ENCODE measurements at regions not wholly inside any gene's neighbourhood (a gene's known extent, or its start where the extent isn't known, plus 50 kb on each side); places are given as distances from the start of the nearest gene placed in this dataset.

GRCh38 chr16:9332574-9333148, 241.2 kb downstream of the HAPSTR1 start:
- Histone ChIP-seq H4K20me1 (ENCODE audit: insufficient read depth, low read length) (no peaks in the 10 kb centered on the region), H3K27ac (ENCODE audit: low read depth, low read length, poor library complexity, severe bottlenecking) (no peak overlapping the region), H3K4me2 (ENCODE audit: low read length) (no peak overlapping the region), H3K9ac (ENCODE audit: low read length) (no peak overlapping the region), H3K9me2 (ENCODE audit: low read depth, low read length) (no peaks in the 10 kb centered on the region), H3K36me3 (ENCODE audit: insufficient read depth, low read length) (no peaks in the 10 kb centered on the region), H3K79me2 (ENCODE audit: insufficient read depth, low read length) (no peaks in the 10 kb centered on the region), H3K4me1 (ENCODE audit: insufficient read depth, low read length, severe bottlenecking) (no peaks in the 10 kb centered on the region), H3K9me3 (ENCODE audit: low read length) (no peaks in the 10 kb centered on the region), H2AFZ (ENCODE audit: low read length) (no peak overlapping the region), H3K27me3 (ENCODE audit: insufficient read depth, low read length) (no peaks in the 10 kb centered on the region), H3F3A (ENCODE audit: insufficient read depth, low read length) (no peaks in the 10 kb centered on the region), H3K4me3 (ENCODE audit: low read depth, low read length, poor library complexity, severe bottlenecking) (no peak overlapping the region)
- TF ChIP-seq CTCF (IDR thresholded peaks at IDR 0.05; ENCODE audit: low read length) (no peak), EZH2 (IDR thresholded peaks at IDR 0.05; ENCODE audit: borderline replicate concordance, low read length) (no peak)

GRCh38 chr16:9333469-9333868, 242.0 kb downstream of the HAPSTR1 start:
- Histone ChIP-seq H3K4me3 (ENCODE audit: low read depth, low read length, poor library complexity, severe bottlenecking) (no peak overlapping the region), H3K27ac (ENCODE audit: low read depth, low read length, poor library complexity, severe bottlenecking) (no peak overlapping the region), H3K4me2 (ENCODE audit: low read length) (no peak overlapping the region), H4K20me1 (ENCODE audit: insufficient read depth, low read length) (no peaks in the 10 kb centered on the region), H3K4me1 (ENCODE audit: insufficient read depth, low read length, severe bottlenecking) (no peaks in the 10 kb centered on the region), H3K36me3 (ENCODE audit: insufficient read depth, low read length) (no peaks in the 10 kb centered on the region), H3K9me2 (ENCODE audit: low read depth, low read length) (no peaks in the 10 kb centered on the region), H2AFZ (ENCODE audit: low read length) (no peak overlapping the region), H3K27me3 (ENCODE audit: insufficient read depth, low read length) (no peaks in the 10 kb centered on the region), H3K9ac (ENCODE audit: low read length) (no peak overlapping the region), H3F3A (ENCODE audit: insufficient read depth, low read length) (no peaks in the 10 kb centered on the region), H3K9me3 (ENCODE audit: low read length) (no peaks in the 10 kb centered on the region), H3K79me2 (ENCODE audit: insufficient read depth, low read length) (no peaks in the 10 kb centered on the region)
- no peak for TF ChIP-seq CTCF (IDR thresholded peaks at IDR 0.05; ENCODE audit: low read length)
- TF ChIP-seq EZH2 (IDR thresholded peaks at IDR 0.05; ENCODE audit: borderline replicate concordance, low read length), result no peak

- no peak overlapping the region for H3K4me2 ChIP-seq (ENCODE audit: low read length)
- H3K9me2 ChIP-seq (ENCODE audit: low read depth, low read length), result no peaks in the 10 kb centered on the region
- no peaks in the 10 kb centered on the region for H3K9me3 ChIP-seq (ENCODE audit: low read length)
- no peaks in the 10 kb centered on the region for H3K79me2 ChIP-seq (ENCODE audit: insufficient read depth, low read length)
- TF ChIP-seq CTCF (IDR thresholded peaks at IDR 0.05; ENCODE audit: low read length) (no peak), EZH2 (IDR thresholded peaks at IDR 0.05; ENCODE audit: borderline replicate concordance, low read length) (no peak)
- no peak overlapping the region for H3K4me3 ChIP-seq (ENCODE audit: low read depth, low read length, poor library complexity, severe bottlenecking)
- H3K27me3 ChIP-seq (ENCODE audit: insufficient read depth, low read length), result no peaks in the 10 kb centered on the region
- no peak overlapping the region for H3K9ac ChIP-seq (ENCODE audit: low read length)
- no peaks in the 10 kb centered on the region for H3K4me1 ChIP-seq (ENCODE audit: insufficient read depth, low read length, severe bottlenecking)
- no peak overlapping the region for H2AFZ ChIP-seq (ENCODE audit: low read length)
- H3K36me3 ChIP-seq (ENCODE audit: insufficient read depth, low read length), result no peaks in the 10 kb centered on the region
- H3F3A ChIP-seq (ENCODE audit: insufficient read depth, low read length), result no peaks in the 10 kb centered on the region
- H3K27ac ChIP-seq (ENCODE audit: low read depth, low read length, poor library complexity, severe bottlenecking), result no peak overlapping the region
- no peaks in the 10 kb centered on the region for H4K20me1 ChIP-seq (ENCODE audit: insufficient read depth, low read length)
These were observed 242.7 kb downstream of the HAPSTR1 start for GRCh38 chr16:9334103-9334502.

Data from OCI-LY1 (cell line).